Left ventricle myocardium superior (tissue), 1 donor: ENCODE measurements at regions not wholly inside any gene's neighbourhood (a gene's known extent, or its start where the extent isn't known, plus 50 kb on each side); places are given as distances from the start of the nearest gene placed in this dataset.
"Not testable (repeated sequence)": the region's sequence is repeated elsewhere in the genome, so short reads cannot be mapped to it uniquely, and the experiment has no call there.

Experiments
- ATAC-seq: fragments of 200-7000 bp; cut with Tn5 transposase; one replicate; pipeline ENCODE4 v1.9.1; 2020; ENCODE audit warnings: mild to moderate bottlenecking, moderate library complexity
- DNase-seq: peaks from one replicate; pipeline ENCODE4 v3.0.0-alpha.2; 2020
- intact Hi-C: fragments of 100-400 bp; cut with micrococcal nuclease; formaldehyde crosslinking; loops from one replicate; pipeline ENCODE4 v1.11.0; 2022
- donor health status: DM: no; HTN: yes; CAD: no; lungs with severe emphysema.

DNA sequence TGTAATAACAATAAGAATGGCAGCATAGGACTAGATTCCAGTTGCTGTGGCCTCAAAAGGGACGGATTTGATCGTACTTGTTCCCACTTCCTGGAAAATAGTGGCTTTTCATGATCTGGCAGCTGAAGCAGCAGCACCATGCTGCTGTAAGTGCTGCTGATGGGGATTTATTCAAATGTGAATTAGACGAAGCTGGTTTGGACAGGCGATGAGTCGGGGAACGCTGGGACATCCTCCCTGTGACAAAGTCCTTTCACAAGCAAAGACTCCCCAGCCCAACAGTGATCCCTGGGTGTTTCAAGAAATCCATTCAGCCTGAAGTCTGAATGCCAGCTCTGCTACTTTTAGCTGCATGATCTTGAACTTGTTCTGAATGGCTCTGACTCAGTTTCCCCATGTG is 88.6 kb upstream of the XYLT1 start:
- no peak for ATAC-seq
- intact Hi-C loops, result no loop called here

DNA sequence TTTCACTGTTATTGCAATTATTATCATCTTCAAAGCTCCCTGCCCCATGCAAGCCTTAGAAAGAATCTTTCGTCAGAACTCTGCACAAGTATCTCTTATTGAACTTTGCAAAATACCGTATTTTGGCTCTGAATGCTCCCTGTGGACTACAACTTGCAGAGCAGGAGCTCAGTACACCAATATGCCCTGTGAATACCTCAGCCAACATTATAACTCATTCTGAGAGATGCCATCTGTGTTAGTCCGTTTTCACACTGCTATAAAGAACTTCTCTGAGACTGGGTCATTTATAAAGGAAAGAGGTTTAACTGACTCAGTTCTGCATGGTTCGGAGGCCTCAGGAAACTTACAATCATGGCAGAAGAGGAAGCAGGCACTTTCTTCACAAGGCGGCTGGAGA is 87.2 kb upstream of the XYLT1 start:
- intact Hi-C loops, result no loop called here
- DNase-seq (no peak), ATAC-seq (no peak)

More for the DNA sequence above, 88.6 kb upstream of the XYLT1 start:
- DNase-seq, result no peak

- intact Hi-C loops, result no loop called here
- ATAC-seq (no peak), DNase-seq (no peak)
Measured at GRCh38 chr16:17557480-17557879, 86.7 kb upstream of the XYLT1 start.

- DNase-seq (no peak), ATAC-seq (no peak)
- intact Hi-C loops, result no loop called here
Measured at GRCh38 chr16:17556276-17557052, 85.7 kb upstream of the XYLT1 start.

GRCh38 chr16:17555176-17555575 is 84.4 kb upstream of the XYLT1 start:
- intact Hi-C loops, result no loop called here
- ATAC-seq (no peak), DNase-seq (no peak)

DNA sequence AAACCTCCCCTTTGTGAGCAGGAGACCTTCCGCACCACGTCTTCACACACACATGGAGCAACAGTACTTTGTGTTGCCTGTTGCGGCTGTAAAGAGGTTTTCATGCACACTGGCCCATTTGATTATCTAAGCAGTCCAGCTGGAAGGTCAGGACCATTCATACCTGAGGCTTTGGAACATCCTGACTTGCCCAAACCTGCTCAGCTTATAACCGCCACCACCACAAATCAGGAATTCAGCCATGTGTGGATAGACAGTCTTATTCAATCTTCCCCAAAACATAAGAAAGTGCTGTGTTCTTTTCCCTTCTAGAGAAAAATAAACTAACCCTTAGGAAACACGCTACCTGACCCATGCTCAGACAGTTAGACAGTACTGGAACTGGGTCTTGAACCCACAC is 81.6 kb upstream of the XYLT1 start:
- DNase-seq, result no peak
- intact Hi-C loops, result no loop called here
- ATAC-seq, result no peak

DNA sequence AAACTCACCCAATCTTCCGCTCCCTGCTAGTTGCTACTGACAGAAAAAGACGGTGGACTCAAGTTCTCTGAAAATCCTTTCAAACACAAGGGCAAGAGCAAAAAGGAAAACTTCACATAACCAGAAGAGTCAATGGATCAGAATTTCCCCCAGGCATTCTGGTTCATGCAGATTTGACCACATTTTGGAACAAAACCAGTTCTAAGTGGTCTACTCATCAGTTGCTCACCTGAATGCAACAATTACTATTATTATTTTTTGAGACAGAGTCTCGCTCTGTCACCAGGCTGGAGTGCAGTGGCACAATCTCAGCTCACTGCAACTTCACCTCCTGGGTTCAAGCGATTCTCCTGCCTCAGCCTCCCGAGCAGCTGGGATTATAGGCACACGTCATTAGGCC is 80.9 kb upstream of the XYLT1 start:
- DNase-seq, ATAC-seq, intact Hi-C loops: not testable (repeated sequence)

DNA sequence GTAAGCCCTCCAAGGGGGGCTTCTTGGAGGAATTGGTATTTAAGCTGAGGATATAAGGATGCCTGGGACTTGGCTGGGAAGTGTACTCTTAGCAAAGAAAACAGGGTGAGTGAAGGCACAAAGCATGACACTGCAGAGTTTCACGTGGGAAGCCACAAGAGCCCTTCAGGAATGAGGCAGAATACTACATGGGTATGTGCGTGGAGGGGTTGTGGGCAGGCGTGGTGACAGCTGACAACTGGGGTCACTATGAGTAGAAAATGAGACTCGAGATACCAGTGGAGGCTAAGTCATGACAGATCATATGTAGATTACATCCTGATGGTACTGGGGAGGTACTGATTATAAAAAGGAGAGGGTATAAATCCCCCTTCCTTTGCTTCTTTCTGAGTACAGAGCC is 78.1 kb upstream of the XYLT1 start:
- intact Hi-C loops, result no loop called here
- DNase-seq, result no peak
- no peak for ATAC-seq

DNA sequence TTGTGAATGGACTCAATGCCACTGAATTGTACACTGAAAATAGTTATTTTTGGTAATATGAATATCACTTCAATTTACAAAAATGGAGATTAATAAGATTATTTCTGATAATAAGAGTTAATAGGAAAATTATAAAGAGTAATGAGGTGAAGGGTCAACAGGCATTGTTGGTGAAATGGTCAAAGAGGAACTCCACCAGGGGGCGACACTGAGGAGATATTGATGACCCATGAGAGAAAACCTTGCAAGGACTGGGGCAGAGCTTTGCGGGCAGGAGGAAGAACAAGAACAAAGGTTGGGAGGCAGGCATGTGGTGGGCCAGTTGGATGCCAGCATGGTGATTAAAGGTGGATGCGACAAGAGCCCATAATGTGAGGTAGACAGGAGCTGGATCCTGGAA is 74.0 kb upstream of the XYLT1 start:
- intact Hi-C loops, result no loop called here
- ATAC-seq, result no peak
- no peak for DNase-seq

GRCh38 chr16:17544304-17544703 is 73.5 kb upstream of the XYLT1 start:
- intact Hi-C loops, result no loop called here
- ATAC-seq (no peak), DNase-seq (no peak)

DNA sequence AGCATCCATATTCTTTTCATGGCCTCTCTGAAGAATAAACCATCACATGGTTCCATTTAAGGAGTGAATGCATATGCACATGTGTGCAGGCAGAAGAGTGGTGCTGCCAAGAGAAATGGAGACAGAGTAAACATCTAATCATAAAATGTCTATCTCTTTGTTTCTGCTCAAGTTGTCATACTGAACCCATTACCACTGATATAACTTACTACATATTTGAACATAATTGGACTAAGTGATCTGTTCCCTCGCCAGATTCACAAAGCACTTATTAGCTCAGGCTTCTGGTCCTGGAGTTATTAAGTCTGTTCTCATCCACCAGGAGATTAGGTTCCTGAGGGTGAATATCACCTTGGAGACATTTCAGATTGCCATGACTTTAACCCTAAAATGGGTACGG is 72.3 kb upstream of the XYLT1 start:
- DNase-seq, result no peak
- intact Hi-C loops, result no loop called here
- ATAC-seq, result no peak

DNA sequence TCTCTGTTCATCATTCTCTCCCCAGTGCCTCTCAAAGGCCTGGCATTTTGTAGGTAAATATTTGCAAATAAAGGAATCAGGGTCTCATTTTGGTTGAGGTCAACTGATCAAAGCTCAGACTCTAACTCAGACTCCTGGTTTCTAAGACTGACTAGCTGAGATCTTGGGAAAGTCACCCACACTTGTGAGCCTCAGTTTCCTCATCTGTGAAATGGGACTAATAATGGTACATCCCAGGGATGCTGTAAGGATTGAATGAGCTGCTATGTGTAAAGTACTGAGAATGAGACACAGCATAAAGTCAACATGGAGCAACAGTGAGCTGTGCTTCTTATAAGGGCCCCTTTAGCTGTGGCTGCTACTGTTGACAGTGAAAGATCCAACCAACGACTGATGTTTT is 70.6 kb upstream of the XYLT1 start:
- intact Hi-C loops, result no loop called here
- DNase-seq (no peak), ATAC-seq (no peak)

GRCh38 chr16:17538927-17539326 is 68.2 kb upstream of the XYLT1 start:
- ATAC-seq (no peak), DNase-seq (no peak)
- intact Hi-C loops, result no loop called here

- DNase-seq (no peak), ATAC-seq (no peak)
- intact Hi-C loops, result no loop called here
Measured at GRCh38 chr16:17532338-17532995, 61.7 kb upstream of the XYLT1 start.

DNA sequence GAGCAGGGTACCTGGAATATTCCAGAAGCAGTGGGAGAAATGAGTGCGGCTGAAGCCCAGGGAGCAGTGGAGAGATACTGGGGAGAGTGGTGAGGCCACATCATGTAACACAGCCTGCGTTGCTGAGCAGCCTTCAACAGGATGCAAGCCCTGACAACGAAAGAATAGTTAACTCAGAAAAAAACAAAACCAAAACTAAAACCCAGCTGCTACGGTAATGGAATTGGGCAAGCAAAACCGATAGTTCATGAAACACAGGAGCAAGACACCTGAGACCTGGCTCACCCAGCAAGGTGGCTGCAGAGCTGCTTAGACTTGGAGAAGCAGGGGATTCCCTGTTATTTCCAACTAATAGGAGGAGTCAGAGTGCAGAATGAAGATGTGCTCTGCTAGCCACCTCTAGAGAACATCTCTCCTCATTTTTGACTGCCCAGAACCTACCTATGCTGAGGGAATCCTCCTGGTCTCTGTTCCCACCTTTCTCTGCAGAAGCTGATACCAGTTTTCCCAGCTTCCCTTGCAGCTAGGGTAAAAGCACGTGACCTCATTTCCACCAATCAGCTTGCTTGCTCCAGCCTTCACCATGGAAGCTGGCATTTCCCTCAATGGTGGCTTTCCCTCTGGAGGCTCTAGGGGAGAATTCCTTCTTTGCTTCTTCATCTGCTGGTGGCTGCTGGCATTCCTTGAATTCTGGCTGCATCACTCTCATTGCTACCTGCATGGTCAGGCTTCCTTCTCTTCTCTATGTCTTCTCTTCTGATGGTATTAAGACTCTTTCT is 59.4 kb upstream of the XYLT1 start:
- intact Hi-C loops, result no loop called here
- ATAC-seq (no peak), DNase-seq (no peak)

- intact Hi-C loops, result no loop called here
- ATAC-seq (no peak), DNase-seq (no peak)
Measured at GRCh38 chr16:17526956-17527937, 56.5 kb upstream of the XYLT1 start.

DNA sequence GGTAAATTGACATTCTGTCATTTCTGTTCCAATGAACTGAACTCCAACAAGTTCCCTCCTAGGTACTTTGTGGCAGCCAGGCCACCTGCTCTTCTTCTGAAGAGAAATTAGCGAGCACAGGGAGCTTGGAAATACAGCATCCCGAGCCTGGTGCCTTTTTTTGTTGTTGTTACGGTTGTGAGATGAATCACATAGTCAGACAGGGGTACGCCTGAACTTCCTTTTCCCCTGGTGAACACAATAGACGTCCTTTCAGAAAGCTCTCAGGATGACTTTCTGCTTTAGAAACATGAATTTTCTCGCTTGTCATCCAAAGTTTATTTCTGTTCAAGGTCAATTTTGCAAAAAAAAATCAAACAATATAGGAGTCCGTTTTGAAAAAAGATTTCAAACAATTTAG is 53.9 kb upstream of the XYLT1 start:
- intact Hi-C loops, result no loop called here
- DNase-seq (no peak), ATAC-seq (no peak)

DNA sequence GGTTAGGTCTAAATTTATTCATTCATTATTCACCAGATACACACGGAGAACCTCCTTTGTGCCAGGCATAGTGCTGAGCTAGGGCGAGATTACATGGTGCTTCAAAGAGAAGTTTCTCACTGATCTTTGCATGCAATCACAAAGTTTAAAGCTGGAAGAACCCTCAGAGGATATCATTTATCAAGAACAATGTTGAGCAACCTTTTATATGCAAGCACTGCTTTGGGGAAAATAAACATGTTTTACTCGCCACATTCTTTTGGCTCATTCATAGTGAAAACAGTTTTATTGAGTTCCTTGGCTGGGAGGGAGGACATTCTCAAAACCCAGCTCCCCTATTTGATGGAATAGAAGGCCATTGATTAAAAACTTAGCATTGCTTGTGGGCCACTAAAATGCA is 49.8 kb upstream of the XYLT1 start:
- intact Hi-C loops, result no loop called here
- DNase-seq, result no peak
- ATAC-seq, result no peak
